HG02885 (cell line): ENCODE measurements at regions not wholly inside any gene's neighbourhood (a gene's known extent, or its start where the extent isn't known, plus 50 kb on each side); places are given as distances from the start of the nearest gene placed in this dataset.
A peak's percentile ranks its signal among the peaks of the same experiment; 100 is the strongest.

Experiments
- ATAC-seq: cut with Tn5 transposase; IDR thresholded peaks from one replicate; pipeline ENCODE4 v1.9.1; 2021; ENCODE audit warnings: mild to moderate bottlenecking; ENCODE audit not compliant: unreplicated experiment, poor library complexity

- ATAC-seq, result no peak
Measured at GRCh38 chr2:45303417-45304202, 294.4 kb upstream of the SIX2 start.

- no peak for ATAC-seq
Measured at GRCh38 chr2:45301307-45302277, 292.3 kb upstream of the SIX2 start.

- no peak for ATAC-seq
Measured at GRCh38 chr2:45300026-45300750, 290.9 kb upstream of the SIX2 start.

- no peak for ATAC-seq
Measured at GRCh38 chr2:45299361-45299760, 290.1 kb upstream of the SIX2 start.

GRCh38 chr2:45293182-45293581 is 283.9 kb upstream of the SIX2 start:
- no peak for ATAC-seq

GRCh38 chr2:45291296-45291701 is 282.0 kb upstream of the SIX2 start:
- ATAC-seq, result no peak

- peak; percentile 83 for ATAC-seq
Measured at GRCh38 chr2:45289997-45290709, 280.9 kb upstream of the SIX2 start.

GRCh38 chr2:45288532-45289417 is 279.5 kb upstream of the SIX2 start:
- ATAC-seq, result peak; percentile 60

GRCh38 chr2:45287045-45287444 is 277.8 kb upstream of the SIX2 start:
- no peak for ATAC-seq

GRCh38 chr2:45285771-45286390 is 276.6 kb upstream of the SIX2 start:
- no peak for ATAC-seq

- no peak for ATAC-seq
Measured at GRCh38 chr2:45285311-45285710, 276.1 kb upstream of the SIX2 start.

- no peak for ATAC-seq
Measured at GRCh38 chr2:45284621-45284995, 275.4 kb upstream of the SIX2 start.

- ATAC-seq, result no peak
Measured at GRCh38 chr2:45283764-45284620, 274.7 kb upstream of the SIX2 start.

- ATAC-seq, result no peak
Measured at GRCh38 chr2:45282646-45283045, 273.4 kb upstream of the SIX2 start.

- ATAC-seq, result no peak
Measured at GRCh38 chr2:45281311-45281710, 272.1 kb upstream of the SIX2 start.

GRCh38 chr2:45280794-45281193 is 271.5 kb upstream of the SIX2 start:
- no peak for ATAC-seq

- ATAC-seq, result no peak
Measured at GRCh38 chr2:45279356-45279755, 270.1 kb upstream of the SIX2 start.
